SK-N-SH treated with all-trans-retinoic acid at 6 μM for 48 hours (cell line): ENCODE measurements at regions not wholly inside any gene's neighbourhood (a gene's known extent, or its start where the extent isn't known, plus 50 kb on each side); places are given as distances from the start of the nearest gene placed in this dataset.

ENCODE experiments used
- ARNTL ChIP-seq: fragments of 450-650 bp; formaldehyde crosslinking; IDR thresholded peaks from 2 replicates; pipeline ENCODE4 v1.5.0; 2020; ENCODE audit warnings: low read depth, mild to moderate bottlenecking, moderate library complexity, borderline replicate concordance
- CREB5 ChIP-seq: fragments of 250-450 bp; sonication (Bioruptor Pico); IDR thresholded peaks from 2 replicates; pipeline ENCODE4 v1.5.1; 2020; ENCODE audit warnings: low read depth, mild to moderate bottlenecking, moderate library complexity
- PATZ1 ChIP-seq: fragments of 250-450 bp; sonication (Bioruptor Pico); IDR thresholded peaks from 2 replicates; pipeline ENCODE4 v1.8.0; 2020; ENCODE audit warnings: mild to moderate bottlenecking, moderate library complexity, borderline replicate concordance
- RARB ChIP-seq: fragments of 250-450 bp; sonication (Bioruptor Pico); IDR thresholded peaks from 2 replicates; pipeline ENCODE4 v1.8.0; 2021; ENCODE audit warnings: mild to moderate bottlenecking, moderate library complexity
- SNAI2 ChIP-seq: fragments of 250-450 bp; sonication (Bioruptor Pico); IDR thresholded peaks from 2 replicates; pipeline ENCODE4 v1.5.0; 2020; ENCODE audit warnings: mild to moderate bottlenecking, moderate library complexity
- ZC3H10 ChIP-seq: fragments of 250-450 bp; sonication (Bioruptor Pico); IDR thresholded peaks from 2 replicates; pipeline ENCODE4 v1.5.1; 2021; ENCODE audit warnings: mild to moderate bottlenecking, moderate library complexity
- ZFP30 ChIP-seq: fragments of 450-650 bp; formaldehyde crosslinking; IDR thresholded peaks from 2 replicates; pipeline ENCODE4 v1.5.0; 2022; ENCODE audit warnings: mild to moderate bottlenecking, moderate library complexity
- ZNF70 ChIP-seq: fragments of 450-650 bp; formaldehyde crosslinking; IDR thresholded peaks from 2 replicates; pipeline ENCODE4 v1.5.0; 2020; ENCODE audit warnings: mild to moderate bottlenecking, moderate library complexity

GRCh38 chr18:70673831-70674230, 385.0 kb downstream of the SOCS6 start:
- TF ChIP-seq PATZ1 (CRISPR knock-in tag) = no peak
- TF ChIP-seq ZFP30 = no peak
- no peak for TF ChIP-seq ZC3H10 (CRISPR knock-in tag)
- no peak for TF ChIP-seq ZNF70 (CRISPR knock-in tag)
- TF ChIP-seq ARNTL (CRISPR knock-in tag) = no peak
- no peak for TF ChIP-seq CREB5 (CRISPR knock-in tag)
- TF ChIP-seq RARB (CRISPR knock-in tag) = no peak
- TF ChIP-seq SNAI2 = no peak
